Fibroblast of the conjunctiva (primary cell): ENCODE measurements at regions not wholly inside any gene's neighbourhood (a gene's known extent, or its start where the extent isn't known, plus 50 kb on each side); places are given as distances from the start of the nearest gene placed in this dataset.

Experiments used
- DNase-seq: peaks from one replicate; pipeline ENCODE4 v3.0.0-alpha.2; 2010; ENCODE audit warnings: low read depth

GRCh38 chr9:91042024-91042423 lies 240.4 kb downstream of the SYK start:
- no peak for DNase-seq

- no peak for DNase-seq
These were observed 240.9 kb downstream of the SYK start for GRCh38 chr9:91042541-91042940.

DNA sequence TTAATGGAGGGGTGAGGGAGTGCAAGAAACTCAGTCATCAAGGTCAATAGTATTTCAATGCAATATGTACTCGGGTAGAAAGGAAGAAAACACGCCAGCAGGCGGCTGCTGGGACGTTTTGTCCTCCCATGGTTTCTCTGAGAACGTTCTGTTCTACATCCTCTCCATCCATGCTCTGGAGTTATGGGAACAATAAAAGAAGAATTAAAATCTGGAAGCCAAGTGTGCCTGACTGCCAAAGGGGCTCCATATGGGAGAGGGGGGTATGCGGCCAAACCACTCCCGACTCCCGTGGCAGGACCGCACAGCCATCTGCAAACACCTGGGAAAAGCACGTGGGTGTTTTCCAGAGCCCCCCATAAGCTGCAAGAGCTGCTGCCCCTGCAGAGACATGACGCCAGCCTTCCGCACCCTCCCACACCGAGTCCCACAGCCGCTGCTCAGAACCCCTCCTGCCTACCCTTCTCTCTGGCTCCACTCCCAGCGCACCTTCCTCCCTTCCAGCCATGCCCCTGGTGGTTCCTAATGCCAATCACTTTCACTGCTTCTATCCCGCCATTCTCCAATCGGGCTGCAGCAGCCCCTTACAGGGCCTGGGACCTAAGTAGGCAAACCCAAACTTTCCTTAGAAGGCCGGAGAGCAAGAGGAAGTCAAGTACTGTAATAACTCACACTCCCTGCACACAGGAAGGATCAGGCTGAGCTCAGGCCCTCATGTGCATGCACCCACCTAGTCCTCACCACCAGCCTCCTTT lies 241.6 kb downstream of the SYK start:
- no peak for DNase-seq

DNA sequence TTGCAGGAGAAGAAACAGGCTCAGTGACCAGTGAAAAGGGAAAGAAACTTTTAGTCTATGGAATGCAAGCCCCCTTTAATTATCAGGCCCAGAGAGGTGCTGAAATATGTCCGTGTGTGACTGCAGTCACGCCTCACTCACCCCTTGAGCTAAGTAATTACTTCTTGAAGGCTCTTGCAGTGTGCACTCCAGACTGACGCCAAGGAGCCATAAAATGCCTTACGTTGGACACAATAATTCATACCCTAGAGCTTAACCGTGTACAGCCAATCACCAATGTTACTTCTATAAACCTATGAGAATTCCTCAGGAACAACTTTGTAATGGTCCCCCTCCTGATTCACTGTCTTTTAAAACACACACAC lies 242.2 kb downstream of the SYK start:
- no peak for DNase-seq

GRCh38 chr9:91044354-91044753 lies 242.7 kb downstream of the SYK start:
- no peak for DNase-seq

DNA sequence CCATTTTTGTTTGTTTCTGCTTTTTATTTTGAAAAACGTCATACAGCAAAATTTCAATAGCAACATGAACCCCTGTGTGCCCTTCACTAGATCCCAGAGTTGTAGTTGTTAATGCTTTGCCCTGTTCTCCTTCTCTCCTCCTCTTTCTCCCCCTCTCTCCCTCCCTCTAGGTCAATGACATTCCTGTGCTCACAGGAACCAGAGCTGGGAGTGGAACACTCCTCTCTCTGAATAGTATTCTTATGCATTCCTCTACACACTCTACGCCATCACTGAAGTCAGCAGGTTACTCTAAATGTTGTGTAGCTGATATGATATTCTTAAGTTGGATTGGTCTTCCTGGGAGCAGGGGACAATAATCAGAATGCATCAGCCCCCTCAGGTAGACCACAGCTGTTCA lies 243.4 kb downstream of the SYK start:
- DNase-seq, result no peak

DNA sequence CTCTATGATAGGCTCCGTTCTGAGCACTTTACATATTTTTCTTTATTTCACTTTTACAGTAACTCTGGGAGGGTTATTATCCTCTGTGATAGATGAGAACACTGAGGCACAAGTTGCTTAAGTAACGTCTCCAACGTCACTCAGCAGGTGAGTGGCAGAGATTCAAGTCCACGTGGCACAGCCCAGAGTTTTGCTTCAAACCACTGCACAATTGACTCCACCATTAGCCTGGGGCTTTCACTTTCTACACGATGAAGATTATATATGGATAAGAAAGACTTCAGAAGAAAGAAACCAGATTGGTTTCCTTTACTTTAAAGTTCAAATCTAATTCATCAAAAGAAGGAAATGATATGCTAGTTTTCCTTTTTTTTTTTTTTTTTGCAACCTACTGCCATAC lies 245.9 kb downstream of the SYK start:
- no peak for DNase-seq

- peak; percentile 40 for DNase-seq
These were observed 246.5 kb downstream of the SYK start for GRCh38 chr9:91047993-91048607.

DNA sequence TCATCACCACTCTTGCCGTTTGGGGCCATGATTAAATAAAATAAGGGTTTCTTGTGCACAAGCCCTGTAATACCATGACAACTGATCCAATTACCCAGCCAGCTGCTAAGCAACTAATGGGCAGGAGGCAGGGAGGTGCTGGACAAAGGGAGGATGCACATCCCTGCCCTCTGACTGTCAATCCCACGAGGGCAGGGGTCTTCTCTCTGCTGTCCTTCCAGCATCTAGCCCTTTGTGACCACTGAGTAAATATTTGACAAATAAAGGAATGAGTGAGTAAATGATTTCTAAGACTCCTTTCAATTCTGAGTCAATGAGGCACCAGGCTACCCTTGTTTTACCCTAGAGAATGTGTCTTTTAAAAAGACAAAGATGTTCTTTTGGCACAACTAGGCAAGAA lies 247.1 kb downstream of the SYK start:
- DNase-seq, result no peak

DNA sequence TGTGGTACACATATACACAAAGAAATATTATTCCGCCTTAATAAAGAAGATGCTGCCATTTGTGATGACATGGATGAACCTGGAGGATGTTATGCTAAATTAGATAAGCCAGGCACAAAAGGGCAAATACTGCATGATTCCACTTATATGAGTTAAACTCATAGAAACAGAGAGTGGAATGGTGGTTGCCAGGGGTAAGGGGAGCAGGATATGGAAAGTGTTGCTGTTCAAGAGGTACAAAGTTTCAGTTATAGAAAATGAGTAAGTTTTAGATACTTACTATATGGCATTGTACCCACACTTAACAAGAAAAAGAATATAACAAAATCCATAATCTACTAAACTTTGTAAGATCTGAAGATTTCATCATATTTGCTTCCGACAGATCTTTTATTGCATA lies 252.2 kb downstream of the SYK start:
- DNase-seq, result no peak

- DNase-seq, result no peak
These were observed 254.2 kb downstream of the SYK start for GRCh38 chr9:91055845-91056244.

- no peak for DNase-seq
These were observed 254.9 kb downstream of the SYK start for GRCh38 chr9:91056486-91056885.

GRCh38 chr9:91056917-91057316 lies 255.3 kb downstream of the SYK start:
- no peak for DNase-seq

GRCh38 chr9:91059713-91060112 lies 258.1 kb downstream of the SYK start:
- DNase-seq, result no peak

DNA sequence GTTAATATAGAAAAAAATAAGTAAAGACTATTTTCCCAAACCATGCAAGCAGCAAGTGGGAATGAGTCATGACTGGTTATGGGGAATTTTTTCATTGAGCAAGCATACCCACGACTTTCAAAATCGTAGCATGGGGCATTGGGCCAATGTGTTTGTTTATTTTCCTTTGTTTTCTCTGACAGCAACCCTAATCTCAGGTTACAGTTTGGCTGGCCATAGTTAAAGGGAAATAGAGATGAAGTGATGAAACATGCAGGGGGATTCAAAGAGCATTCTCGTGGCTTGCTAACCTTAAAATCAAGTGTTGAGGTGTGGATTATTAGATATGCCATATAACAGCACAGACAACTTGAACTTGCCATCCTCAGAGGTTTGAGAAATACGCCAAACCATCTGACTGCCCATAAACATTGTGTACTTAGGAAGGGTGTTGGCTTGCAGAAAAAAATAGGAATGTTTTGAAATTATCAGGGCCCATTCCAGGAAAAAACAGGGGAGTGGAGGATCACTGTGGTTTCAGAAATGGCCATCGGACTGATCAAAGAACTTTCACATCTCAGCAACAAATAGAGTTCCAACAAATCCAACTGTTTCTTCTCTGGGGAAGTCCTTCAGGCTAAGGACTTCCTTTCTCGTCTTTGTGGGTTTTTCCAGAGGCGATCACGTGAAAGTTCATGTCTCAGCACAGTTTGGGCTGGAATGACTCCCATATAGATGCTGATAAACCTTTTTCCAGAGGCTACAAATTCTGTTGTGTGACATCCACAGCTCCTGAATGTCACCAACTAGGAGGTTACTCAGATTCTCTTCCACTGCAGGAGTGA lies 259.1 kb downstream of the SYK start:
- peak; percentile 94 for DNase-seq

DNA sequence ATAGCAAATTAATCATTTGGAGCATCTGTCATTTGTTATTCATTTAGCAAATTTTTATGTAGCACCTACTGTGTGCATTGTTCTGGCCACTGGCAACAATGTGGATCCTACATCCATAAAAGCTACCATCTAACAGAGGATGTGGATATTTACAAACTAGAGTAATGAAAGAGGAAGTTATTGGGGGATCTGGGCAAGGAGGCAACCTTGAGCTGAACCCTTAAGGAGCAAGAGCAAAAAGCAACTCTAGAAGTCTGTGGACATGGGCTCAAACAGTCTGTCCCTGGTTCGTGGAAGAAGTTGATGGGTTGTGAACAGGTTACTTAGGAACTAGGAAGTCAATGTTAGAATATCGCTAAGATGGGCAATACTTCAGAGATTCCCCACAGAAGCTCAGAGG lies 259.9 kb downstream of the SYK start:
- DNase-seq, result no peak

GRCh38 chr9:91062281-91062680 lies 260.7 kb downstream of the SYK start:
- DNase-seq, result no peak

DNA sequence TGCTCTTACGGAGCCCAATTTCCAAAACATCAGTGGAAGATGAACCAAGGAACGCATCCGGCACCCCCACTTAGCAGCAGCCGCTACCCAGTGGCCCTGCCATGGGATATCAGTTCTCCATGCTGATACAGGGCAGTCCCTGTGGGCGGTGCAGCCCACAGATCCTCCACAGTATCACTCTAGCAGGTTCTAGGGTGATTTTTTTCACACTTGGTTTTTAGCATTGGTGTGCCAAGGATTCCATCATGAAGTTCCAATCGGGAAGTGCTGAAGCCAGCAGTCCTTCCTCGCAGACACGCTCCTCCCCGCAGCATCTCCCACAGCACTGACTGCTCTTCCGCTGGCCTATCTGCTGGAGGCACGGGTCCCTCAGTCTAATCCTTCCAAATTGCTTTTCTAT lies 261.9 kb downstream of the SYK start:
- DNase-seq, result no peak

DNA sequence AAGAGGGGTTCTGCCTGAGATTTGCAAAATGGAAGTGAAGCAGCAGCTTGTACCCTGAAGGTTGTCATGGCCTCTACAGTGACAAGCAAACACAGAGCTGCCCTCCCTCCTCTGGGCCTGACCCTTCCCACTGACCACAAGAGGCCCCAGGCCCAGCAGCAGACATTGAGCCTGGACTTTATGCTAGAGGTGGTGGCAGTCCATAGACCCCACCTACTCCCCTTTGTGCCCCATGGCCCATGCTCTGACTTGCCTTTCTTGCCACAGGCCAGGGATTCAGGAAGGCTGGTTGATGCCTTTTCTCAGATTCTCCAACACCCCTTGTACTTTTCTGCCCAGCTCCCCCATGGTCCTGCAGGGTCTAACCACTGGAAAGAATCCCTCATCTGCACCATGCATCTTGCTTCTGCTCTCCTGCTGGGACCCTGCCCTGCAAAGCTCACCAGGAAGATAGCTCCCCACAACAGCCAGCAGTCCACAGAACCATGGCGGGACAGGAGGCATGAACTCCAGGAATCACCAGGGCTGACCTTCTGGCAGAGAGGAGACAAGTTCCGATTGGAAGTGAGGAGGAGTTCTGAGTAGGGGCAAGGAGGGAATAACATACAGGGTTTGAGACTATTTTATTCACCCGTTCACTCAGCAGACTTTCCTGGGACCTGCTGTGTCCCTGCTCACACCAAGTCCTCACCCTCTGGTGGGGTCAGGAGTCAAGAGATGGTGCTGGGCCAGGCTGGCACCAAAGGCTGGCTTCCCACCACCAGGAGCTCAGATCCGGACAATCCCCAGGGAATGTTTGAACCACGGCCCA lies 263.8 kb downstream of the SYK start:
- DNase-seq, result no peak

GRCh38 chr9:91066042-91066415 lies 264.4 kb downstream of the SYK start:
- DNase-seq, result no peak

GRCh38 chr9:91066856-91067255 lies 265.2 kb downstream of the SYK start:
- no peak for DNase-seq

DNA sequence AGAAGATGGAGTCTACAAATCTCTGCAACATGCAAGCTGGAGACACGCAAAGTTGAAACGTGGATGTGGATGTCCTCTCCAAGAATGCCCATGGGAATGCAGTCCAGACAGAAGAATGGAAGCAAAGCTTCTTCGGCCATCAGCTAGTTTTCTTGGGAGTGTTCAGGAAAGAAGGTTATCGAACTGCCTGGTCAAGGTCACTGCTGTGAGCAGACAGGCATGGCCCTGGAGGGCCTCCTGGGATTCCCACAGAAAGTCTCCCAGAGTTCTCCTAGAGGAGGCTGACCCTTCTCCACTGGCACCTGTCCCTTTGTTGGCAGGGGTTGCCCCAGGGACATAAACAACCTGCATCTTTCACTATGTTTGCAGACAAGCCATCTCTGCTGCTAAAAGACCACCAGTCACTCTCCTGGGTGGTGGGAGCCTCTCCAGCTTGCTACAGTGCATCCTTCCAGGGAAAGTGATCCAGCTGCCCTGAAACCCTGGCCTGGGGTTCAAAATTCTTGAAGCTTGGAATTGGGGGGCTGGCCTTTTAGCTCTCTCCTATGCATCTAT lies 265.8 kb downstream of the SYK start:
- no peak for DNase-seq
